OCI-LY1 (cell line): ENCODE measurements at regions not wholly inside any gene's neighbourhood (a gene's known extent, or its start where the extent isn't known, plus 50 kb on each side); places are given as distances from the start of the nearest gene placed in this dataset.

Experiments
- EZH2 ChIP-seq: fragments of 200-600 bp; sonication (generic), shearing (Covaris generic); IDR thresholded peaks from 2 replicates; pipeline ENCODE4 v1.8.0; 2017; ENCODE audit warnings: borderline replicate concordance, mixed run types, mild to moderate bottlenecking, antibody characterized with exemption, low read length, moderate library complexity, mixed read lengths
- TF ChIP-seq, protein P1 (sequence below): fragments of 200-600 bp; sonication (generic), shearing (Covaris generic); IDR thresholded peaks from 2 replicates; pipeline ENCODE4 v1.5.1; 2017; ENCODE audit warnings: mild to moderate bottlenecking, antibody characterized with exemption, low read length, moderate library complexity, mixed read lengths

DNA sequence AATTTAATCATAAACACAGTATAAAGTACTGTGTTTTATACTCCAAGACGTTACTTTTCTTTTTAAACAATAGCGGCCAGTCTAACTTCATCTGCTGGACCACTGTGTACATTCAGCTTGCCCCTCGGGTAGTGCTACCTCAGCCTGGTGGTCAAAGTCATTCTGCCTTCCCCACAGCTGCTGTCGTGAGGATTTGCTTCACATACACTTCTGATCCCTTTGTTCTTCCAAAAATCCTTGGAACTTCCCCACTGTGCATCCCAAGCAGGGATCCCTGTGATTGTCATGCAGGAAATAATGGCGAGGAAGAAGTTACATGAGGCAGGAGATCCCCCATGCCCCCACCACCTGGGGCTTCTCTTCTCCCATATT is 234.9 kb upstream of the STARD13 start:
- TF ChIP-seq, protein P1, sequence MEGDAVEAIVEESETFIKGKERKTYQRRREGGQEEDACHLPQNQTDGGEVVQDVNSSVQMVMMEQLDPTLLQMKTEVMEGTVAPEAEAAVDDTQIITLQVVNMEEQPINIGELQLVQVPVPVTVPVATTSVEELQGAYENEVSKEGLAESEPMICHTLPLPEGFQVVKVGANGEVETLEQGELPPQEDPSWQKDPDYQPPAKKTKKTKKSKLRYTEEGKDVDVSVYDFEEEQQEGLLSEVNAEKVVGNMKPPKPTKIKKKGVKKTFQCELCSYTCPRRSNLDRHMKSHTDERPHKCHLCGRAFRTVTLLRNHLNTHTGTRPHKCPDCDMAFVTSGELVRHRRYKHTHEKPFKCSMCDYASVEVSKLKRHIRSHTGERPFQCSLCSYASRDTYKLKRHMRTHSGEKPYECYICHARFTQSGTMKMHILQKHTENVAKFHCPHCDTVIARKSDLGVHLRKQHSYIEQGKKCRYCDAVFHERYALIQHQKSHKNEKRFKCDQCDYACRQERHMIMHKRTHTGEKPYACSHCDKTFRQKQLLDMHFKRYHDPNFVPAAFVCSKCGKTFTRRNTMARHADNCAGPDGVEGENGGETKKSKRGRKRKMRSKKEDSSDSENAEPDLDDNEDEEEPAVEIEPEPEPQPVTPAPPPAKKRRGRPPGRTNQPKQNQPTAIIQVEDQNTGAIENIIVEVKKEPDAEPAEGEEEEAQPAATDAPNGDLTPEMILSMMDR = no peak
- no peak for TF ChIP-seq EZH2
